GM10266 (cell line): ENCODE measurements at regions not wholly inside any gene's neighbourhood (a gene's known extent, or its start where the extent isn't known, plus 50 kb on each side); places are given as distances from the start of the nearest gene placed in this dataset.

Experiments
- DNase-seq: peaks from one replicate; pipeline ENCODE4 v3.0.0; 2012; ENCODE audit errors: extremely low spot score
- CTCF ChIP-seq: IDR thresholded peaks from 2 replicates; pipeline ENCODE4 v1.5.1; 2012; ENCODE audit warnings: mild to moderate bottlenecking, low read depth; ENCODE audit not compliant: control insufficient read depth, insufficient read depth; ENCODE audit errors: missing control alignments

- TF ChIP-seq CTCF, result no peak
Observed at GRCh38 chr4:81818385-81818920, 346.7 kb upstream of the RASGEF1B start.

GRCh38 chr4:81816031-81816761 lies 344.5 kb upstream of the RASGEF1B start:
- DNase-seq, result no peak
- no peak for TF ChIP-seq CTCF

More at GRCh38 chr4:81818385-81818920, 346.7 kb upstream of the RASGEF1B start:
- DNase-seq, result no peak

- TF ChIP-seq CTCF, result no peak
- DNase-seq, result no peak
Observed at GRCh38 chr4:81814987-81815541, 343.4 kb upstream of the RASGEF1B start.

GRCh38 chr4:81811562-81812293 lies 340.0 kb upstream of the RASGEF1B start:
- no peak for TF ChIP-seq CTCF
- DNase-seq, result no peak

GRCh38 chr4:81808011-81808672 lies 336.4 kb upstream of the RASGEF1B start:
- no peak for DNase-seq
- TF ChIP-seq CTCF, result no peak

- no peak for DNase-seq
- TF ChIP-seq CTCF, result no peak
Observed at GRCh38 chr4:81807386-81807785, 335.7 kb upstream of the RASGEF1B start.

GRCh38 chr4:81806485-81806884 lies 334.8 kb upstream of the RASGEF1B start:
- TF ChIP-seq CTCF, result no peak
- no peak for DNase-seq
